SK-N-SH treated with all-trans-retinoic acid at 6 μM for 48 hours (cell line): ENCODE measurements at regions not wholly inside any gene's neighbourhood (a gene's known extent, or its start where the extent isn't known, plus 50 kb on each side); places are given as distances from the start of the nearest gene placed in this dataset.

Experiments
- PATZ1 ChIP-seq: fragments of 250-450 bp; sonication (Bioruptor Pico); IDR thresholded peaks from 2 replicates; pipeline ENCODE4 v1.8.0; 2020; ENCODE audit warnings: mild to moderate bottlenecking, moderate library complexity, borderline replicate concordance
- ZFP30 ChIP-seq: fragments of 450-650 bp; formaldehyde crosslinking; IDR thresholded peaks from 2 replicates; pipeline ENCODE4 v1.5.0; 2022; ENCODE audit warnings: mild to moderate bottlenecking, moderate library complexity
- ZNF70 ChIP-seq: fragments of 450-650 bp; formaldehyde crosslinking; IDR thresholded peaks from 2 replicates; pipeline ENCODE4 v1.5.0; 2020; ENCODE audit warnings: mild to moderate bottlenecking, moderate library complexity

GRCh38 chr2:225756198-225756597 lies 356.7 kb downstream of the NYAP2 start:
- TF ChIP-seq ZNF70 (CRISPR knock-in tag) (no peak), PATZ1 (CRISPR knock-in tag) (no peak), ZFP30 (CRISPR knock-in tag) (no peak)
